WTC11 (cell line): ENCODE measurements at regions not wholly inside any gene's neighbourhood (a gene's known extent, or its start where the extent isn't known, plus 50 kb on each side); places are given as distances from the start of the nearest gene placed in this dataset.

ENCODE experiments used
- ATAC-seq: fragments of 200-7000 bp; cut with Tn5 transposase; 2 replicates; pipeline ENCODE4 v1.10.0; 2021; ENCODE audit warnings: mild to moderate bottlenecking, moderate library complexity
- CTCF ChIA-PET: fragments of 300-600 bp; sonication (Branson Sonifier 250); formaldehyde crosslinking; loops from one replicate; lab custom pipeline; 2021; ENCODE audit warnings: antibody characterized with exemption; lab: Charles Lee
- POLR2A ChIA-PET: fragments of 350-600 bp; sonication (Branson Sonifier 250); formaldehyde crosslinking; loops from one replicate; lab custom pipeline; 2021; ENCODE audit warnings: antibody characterized with exemption; lab: Charles Lee
- DNase-seq: peaks from one replicate; pipeline ENCODE4 v3.0.0; 2021; ENCODE audit warnings: low spot score
- H3K27ac Mint-ChIP-seq: 2 replicates; pipeline ENCODE4 v1.8.0; 2021; ENCODE audit warnings: mixed read lengths
- H3K27me3 Mint-ChIP-seq: 2 replicates; pipeline ENCODE4 v1.8.0; 2021; ENCODE audit warnings: low read depth, mild to moderate bottlenecking, moderate library complexity, mixed read lengths
- H3K36me3 Mint-ChIP-seq: 2 replicates; pipeline ENCODE4 v1.8.0; 2021; ENCODE audit warnings: mixed read lengths
- H3K4me1 Mint-ChIP-seq: 2 replicates; pipeline ENCODE4 v1.8.0; 2022; ENCODE audit warnings: mixed read lengths
- H3K4me3 Mint-ChIP-seq: 2 replicates; pipeline ENCODE4 v1.8.0; 2021; ENCODE audit warnings: mild to moderate bottlenecking, moderate library complexity, mixed read lengths
- H3K9me3 Mint-ChIP-seq: 2 replicates; pipeline ENCODE4 v1.8.0; 2021; ENCODE audit warnings: mixed read lengths
- CREM ChIP-seq: sonication (generic); formaldehyde crosslinking; IDR thresholded peaks from 2 replicates; pipeline ENCODE4 v1.8.1; 2022; ENCODE audit warnings: mild to moderate bottlenecking, missing genetic modification reagents, moderate library complexity
- EMX1 ChIP-seq: fragments of 250-450 bp; sonication (Bioruptor Pico); IDR thresholded peaks from 2 replicates; pipeline ENCODE4 v1.8.0; 2021; ENCODE audit warnings: mild to moderate bottlenecking
- ETV6 ChIP-seq: sonication (generic); formaldehyde crosslinking; IDR thresholded peaks from 2 replicates; pipeline ENCODE4 v1.8.1; 2022; ENCODE audit warnings: mild to moderate bottlenecking, missing genetic modification reagents
- IRF2 ChIP-seq: sonication (generic); formaldehyde crosslinking; IDR thresholded peaks from 2 replicates; pipeline ENCODE4 v1.8.0; 2022; ENCODE audit warnings: low read depth, missing genetic modification reagents, borderline replicate concordance
- JUN ChIP-seq: sonication (generic); formaldehyde crosslinking; IDR thresholded peaks from 2 replicates; pipeline ENCODE4 v1.8.0; 2023; ENCODE audit warnings: mild to moderate bottlenecking, missing genetic modification reagents
- MYBL2 ChIP-seq: sonication (generic); formaldehyde crosslinking; IDR thresholded peaks from 2 replicates; pipeline ENCODE4 v1.8.1; 2023; ENCODE audit warnings: mild to moderate bottlenecking, moderate library complexity, missing genetic modification reagents
- NFE2L1 ChIP-seq: sonication (generic); formaldehyde crosslinking; IDR thresholded peaks from 2 replicates; pipeline ENCODE4 v1.8.1; 2023; ENCODE audit warnings: missing genetic modification reagents
- RELA ChIP-seq: sonication (generic); formaldehyde crosslinking; IDR thresholded peaks from 2 replicates; pipeline ENCODE4 v1.8.1; 2022; ENCODE audit warnings: missing genetic modification reagents, mild to moderate bottlenecking, borderline replicate concordance
- RORB ChIP-seq: fragments of 250-450 bp; sonication (Bioruptor Pico); IDR thresholded peaks from 2 replicates; pipeline ENCODE4 v1.9.0; 2021; ENCODE audit warnings: mild to moderate bottlenecking
- SMAD3 ChIP-seq: sonication (generic); formaldehyde crosslinking; IDR thresholded peaks from 2 replicates; pipeline ENCODE4 v1.8.0; 2022; ENCODE audit warnings: missing genetic modification reagents, mild to moderate bottlenecking, borderline replicate concordance
- STAT6 ChIP-seq: sonication (generic); formaldehyde crosslinking; conservative IDR thresholded peaks from 2 replicates; pipeline ENCODE4 v1.8.1; 2023; ENCODE audit warnings: mild to moderate bottlenecking, low read depth, missing genetic modification reagents, moderate library complexity
- TEAD4 ChIP-seq: sonication (generic); formaldehyde crosslinking; IDR thresholded peaks from 2 replicates; pipeline ENCODE4 v1.8.0; 2022; ENCODE audit warnings: mild to moderate bottlenecking, missing genetic modification reagents
- ZNF263 ChIP-seq: sonication (generic); formaldehyde crosslinking; IDR thresholded peaks from 2 replicates; pipeline ENCODE4 v1.8.1; 2022; ENCODE audit warnings: low read depth, mild to moderate bottlenecking, moderate library complexity, missing genetic modification reagents
- TF ChIP-seq, protein P1 (sequence below): sonication (generic); formaldehyde crosslinking; IDR thresholded peaks from 2 replicates; pipeline ENCODE4 v1.8.1; 2022; ENCODE audit warnings: missing genetic modification reagents, borderline replicate concordance
- TF ChIP-seq, protein P2 (sequence below): sonication (generic); formaldehyde crosslinking; IDR thresholded peaks from 2 replicates; pipeline ENCODE4 v1.8.1; 2022; ENCODE audit warnings: mild to moderate bottlenecking, missing genetic modification reagents, moderate library complexity, borderline replicate concordance
- TF ChIP-seq, protein P3 (sequence below): fragments of 250-450 bp; sonication (Bioruptor Pico); IDR thresholded peaks from 2 replicates; pipeline ENCODE4 v1.9.0; 2021; ENCODE audit warnings: mild to moderate bottlenecking
- TF ChIP-seq, protein P4 (sequence below): fragments of 250-450 bp; sonication (Bioruptor Pico); IDR thresholded peaks from 2 replicates; pipeline ENCODE4 v2.1.2; 2022; ENCODE audit warnings: mild to moderate bottlenecking, moderate library complexity
- TF ChIP-seq, protein P5 (sequence below): sonication (generic); formaldehyde crosslinking; IDR thresholded peaks from 2 replicates; pipeline ENCODE4 v1.8.0; 2022; ENCODE audit warnings: mild to moderate bottlenecking, missing genetic modification reagents

- TF ChIP-seq IRF2 (CRISPR knock-in tag): no peak
- TF ChIP-seq, protein P1, sequence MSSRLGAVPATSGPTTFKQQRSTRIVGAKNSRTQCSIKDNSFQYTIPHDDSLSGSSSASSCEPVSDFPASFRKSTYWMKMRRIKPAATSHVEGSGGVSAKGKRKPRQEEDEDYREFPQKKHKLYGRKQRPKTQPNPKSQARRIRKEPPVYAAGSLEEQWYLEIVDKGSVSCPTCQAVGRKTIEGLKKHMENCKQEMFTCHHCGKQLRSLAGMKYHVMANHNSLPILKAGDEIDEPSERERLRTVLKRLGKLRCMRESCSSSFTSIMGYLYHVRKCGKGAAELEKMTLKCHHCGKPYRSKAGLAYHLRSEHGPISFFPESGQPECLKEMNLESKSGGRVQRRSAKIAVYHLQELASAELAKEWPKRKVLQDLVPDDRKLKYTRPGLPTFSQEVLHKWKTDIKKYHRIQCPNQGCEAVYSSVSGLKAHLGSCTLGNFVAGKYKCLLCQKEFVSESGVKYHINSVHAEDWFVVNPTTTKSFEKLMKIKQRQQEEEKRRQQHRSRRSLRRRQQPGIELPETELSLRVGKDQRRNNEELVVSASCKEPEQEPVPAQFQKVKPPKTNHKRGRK: no peak
- TF ChIP-seq MYBL2 (CRISPR knock-in tag): no peak
- TF ChIP-seq SMAD3: no peak
- TF ChIP-seq, protein P2, sequence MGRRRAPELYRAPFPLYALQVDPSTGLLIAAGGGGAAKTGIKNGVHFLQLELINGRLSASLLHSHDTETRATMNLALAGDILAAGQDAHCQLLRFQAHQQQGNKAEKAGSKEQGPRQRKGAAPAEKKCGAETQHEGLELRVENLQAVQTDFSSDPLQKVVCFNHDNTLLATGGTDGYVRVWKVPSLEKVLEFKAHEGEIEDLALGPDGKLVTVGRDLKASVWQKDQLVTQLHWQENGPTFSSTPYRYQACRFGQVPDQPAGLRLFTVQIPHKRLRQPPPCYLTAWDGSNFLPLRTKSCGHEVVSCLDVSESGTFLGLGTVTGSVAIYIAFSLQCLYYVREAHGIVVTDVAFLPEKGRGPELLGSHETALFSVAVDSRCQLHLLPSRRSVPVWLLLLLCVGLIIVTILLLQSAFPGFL (CRISPR knock-in tag): no peak
- no peak for TF ChIP-seq STAT6 (CRISPR knock-in tag)
- no peak for TF ChIP-seq RELA (CRISPR knock-in tag)
- TF ChIP-seq RORB: no peak
- no peak for TF ChIP-seq EMX1 (CRISPR knock-in tag)
- TF ChIP-seq, all 79 proteins: peak for 0
- Mint-ChIP-seq H3K27me3 (no peaks in the 10 kb centered on the region; the same call in 1 of the 2 replicates), H3K4me1 (peaks cover 4% of the 10 kb centered on the region), H3K27ac (no peak overlapping the region), H3K36me3 (no peaks in the 10 kb centered on the region), H3K4me3 (no peak overlapping the region), H3K9me3 (no peaks in the 10 kb centered on the region)
- POLR2A ChIA-PET: no interaction called here
- CTCF ChIA-PET: no interaction called here
- no peak for ATAC-seq
- no peak for DNase-seq
Observed at GRCh38 chr14:78103271-78103670, 66.9 kb upstream of the NRXN3 start.

DNA sequence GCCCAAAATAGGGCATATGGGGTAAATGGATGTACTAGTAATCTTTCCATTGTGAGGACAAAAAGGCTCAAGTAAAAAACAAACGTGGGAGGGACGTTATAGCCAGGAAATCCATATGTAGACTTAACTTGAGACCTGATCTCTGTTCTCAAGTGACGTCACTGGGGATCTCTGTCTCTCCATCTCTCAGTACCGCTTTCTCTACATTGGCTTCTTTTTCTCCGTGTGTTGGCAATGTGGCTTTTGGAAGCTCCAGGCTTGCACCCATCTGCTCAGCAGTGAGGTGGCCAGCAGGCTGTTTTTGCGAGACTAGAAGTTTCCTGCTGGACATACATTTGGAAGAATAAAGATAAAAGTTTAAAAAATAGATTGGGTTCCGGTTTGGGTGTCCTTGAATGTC lies 66.0 kb upstream of the NRXN3 start:
- no peak overlapping the region for H3K4me3 Mint-ChIP-seq
- TF ChIP-seq, protein P2 (CRISPR knock-in tag): no peak
- no peak for TF ChIP-seq NFE2L1 (CRISPR knock-in tag)
- TF ChIP-seq, protein P3, sequence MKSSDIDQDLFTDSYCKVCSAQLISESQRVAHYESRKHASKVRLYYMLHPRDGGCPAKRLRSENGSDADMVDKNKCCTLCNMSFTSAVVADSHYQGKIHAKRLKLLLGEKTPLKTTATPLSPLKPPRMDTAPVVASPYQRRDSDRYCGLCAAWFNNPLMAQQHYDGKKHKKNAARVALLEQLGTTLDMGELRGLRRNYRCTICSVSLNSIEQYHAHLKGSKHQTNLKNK (CRISPR knock-in tag): no peak
- TF ChIP-seq, protein P4, sequence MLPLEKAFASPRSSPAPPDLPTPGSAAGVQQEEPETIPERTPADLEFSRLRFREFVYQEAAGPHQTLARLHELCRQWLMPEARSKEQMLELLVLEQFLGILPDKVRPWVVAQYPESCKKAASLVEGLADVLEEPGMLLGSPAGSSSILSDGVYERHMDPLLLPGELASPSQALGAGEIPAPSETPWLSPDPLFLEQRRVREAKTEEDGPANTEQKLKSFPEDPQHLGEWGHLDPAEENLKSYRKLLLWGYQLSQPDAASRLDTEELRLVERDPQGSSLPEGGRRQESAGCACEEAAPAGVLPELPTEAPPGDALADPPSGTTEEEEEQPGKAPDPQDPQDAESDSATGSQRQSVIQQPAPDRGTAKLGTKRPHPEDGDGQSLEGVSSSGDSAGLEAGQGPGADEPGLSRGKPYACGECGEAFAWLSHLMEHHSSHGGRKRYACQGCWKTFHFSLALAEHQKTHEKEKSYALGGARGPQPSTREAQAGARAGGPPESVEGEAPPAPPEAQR (CRISPR knock-in tag): no peak
- TF ChIP-seq TEAD4 (CRISPR knock-in tag): no peak
- TF ChIP-seq ZNF263 (CRISPR knock-in tag): no peak
- TF ChIP-seq JUN (CRISPR knock-in tag): no peak
- no peak for TF ChIP-seq ETV6
- TF ChIP-seq CREM (CRISPR knock-in tag): no peak
- TF ChIP-seq, protein P5, sequence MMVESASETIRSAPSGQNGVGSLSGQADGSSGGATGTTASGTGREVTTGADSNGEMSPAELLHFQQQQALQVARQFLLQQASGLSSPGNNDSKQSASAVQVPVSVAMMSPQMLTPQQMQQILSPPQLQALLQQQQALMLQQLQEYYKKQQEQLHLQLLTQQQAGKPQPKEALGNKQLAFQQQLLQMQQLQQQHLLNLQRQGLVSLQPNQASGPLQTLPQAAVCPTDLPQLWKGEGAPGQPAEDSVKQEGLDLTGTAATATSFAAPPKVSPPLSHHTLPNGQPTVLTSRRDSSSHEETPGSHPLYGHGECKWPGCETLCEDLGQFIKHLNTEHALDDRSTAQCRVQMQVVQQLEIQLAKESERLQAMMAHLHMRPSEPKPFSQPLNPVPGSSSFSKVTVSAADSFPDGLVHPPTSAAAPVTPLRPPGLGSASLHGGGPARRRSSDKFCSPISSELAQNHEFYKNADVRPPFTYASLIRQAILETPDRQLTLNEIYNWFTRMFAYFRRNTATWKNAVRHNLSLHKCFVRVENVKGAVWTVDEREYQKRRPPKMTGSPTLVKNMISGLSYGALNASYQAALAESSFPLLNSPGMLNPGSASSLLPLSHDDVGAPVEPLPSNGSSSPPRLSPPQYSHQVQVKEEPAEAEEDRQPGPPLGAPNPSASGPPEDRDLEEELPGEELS (CRISPR knock-in tag): no peak
- POLR2A ChIA-PET: no interaction called here

More for the DNA sequence above, 66.0 kb upstream of the NRXN3 start:
- Mint-ChIP-seq H3K9me3 (no peaks in the 10 kb centered on the region), H3K27me3 (no peaks in the 10 kb centered on the region; the same call in 1 of the 2 replicates), H3K36me3 (no peaks in the 10 kb centered on the region), H3K4me1 (peaks cover 4% of the 10 kb centered on the region), H3K27ac (no peak overlapping the region)
- CTCF ChIA-PET: no interaction called here
- ATAC-seq (no peak), DNase-seq (no peak)
